GM18867 (cell line): ENCODE measurements at regions not wholly inside any gene's neighbourhood (a gene's known extent, or its start where the extent isn't known, plus 50 kb on each side); places are given as distances from the start of the nearest gene placed in this dataset.

Experiments used
- ATAC-seq: cut with Tn5 transposase; IDR thresholded peaks from one replicate; pipeline ENCODE4 v1.9.1; 2021; ENCODE audit warnings: mild to moderate bottlenecking, moderate library complexity; ENCODE audit not compliant: unreplicated experiment

DNA sequence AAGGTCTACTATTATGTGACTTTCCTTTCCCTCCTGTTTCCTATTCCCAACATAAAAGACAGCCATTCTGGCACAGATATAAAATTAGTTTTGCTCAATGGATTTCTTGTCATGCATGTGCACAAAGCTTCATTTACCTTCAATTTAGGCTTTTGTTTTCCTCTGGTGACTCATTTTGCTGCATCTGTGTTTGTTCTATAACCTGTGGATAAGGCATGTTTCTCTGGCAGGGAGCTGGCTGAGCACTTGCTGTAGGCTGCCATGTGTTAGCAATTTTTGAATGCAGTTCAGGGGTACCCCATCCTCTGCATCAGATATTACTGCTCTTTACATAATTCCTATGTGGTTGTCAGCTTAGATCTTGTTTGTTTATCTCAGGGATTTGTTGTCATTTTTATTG lies 202.8 kb upstream of the GRID2 start:
- ATAC-seq = no peak

DNA sequence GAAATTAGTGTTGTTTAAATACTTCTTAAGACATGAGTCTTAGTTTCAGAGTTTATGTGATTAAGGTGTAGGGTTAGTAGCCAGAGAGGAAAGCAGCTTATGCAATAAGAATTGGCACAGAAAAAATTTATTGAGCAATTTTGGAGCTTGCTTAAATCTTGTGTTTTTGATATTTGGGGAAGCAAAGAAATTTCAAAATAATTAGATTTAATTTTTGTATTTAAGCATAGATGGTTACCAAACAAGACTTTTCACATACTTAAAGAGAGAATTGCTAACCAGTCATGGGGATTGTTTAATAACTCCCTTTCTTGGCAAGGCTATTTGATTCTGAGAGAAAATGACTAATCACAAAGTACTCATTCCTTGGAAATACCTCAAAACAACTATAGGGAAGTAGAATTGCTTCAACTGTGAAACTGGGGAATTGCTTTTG lies 202.0 kb upstream of the GRID2 start:
- ATAC-seq = no peak

DNA sequence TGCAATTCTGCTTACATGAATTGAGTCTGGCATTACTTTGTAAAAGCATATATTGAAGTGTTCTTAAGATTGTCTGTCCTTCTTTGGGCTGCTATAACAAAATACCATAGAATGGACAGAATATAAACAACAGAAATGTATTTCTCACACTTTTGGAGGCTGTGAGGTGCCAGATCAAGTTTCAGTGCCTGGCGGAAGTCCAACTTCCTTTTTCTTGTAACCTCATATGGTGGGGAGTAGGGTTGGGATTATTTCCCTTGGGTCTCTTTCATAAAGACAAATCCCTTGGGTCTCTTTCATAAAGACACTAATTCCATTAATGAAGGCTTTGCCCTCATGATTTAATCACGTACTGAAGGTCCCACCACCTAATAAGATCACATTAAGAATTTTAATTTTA lies 199.3 kb upstream of the GRID2 start:
- ATAC-seq = no peak

DNA sequence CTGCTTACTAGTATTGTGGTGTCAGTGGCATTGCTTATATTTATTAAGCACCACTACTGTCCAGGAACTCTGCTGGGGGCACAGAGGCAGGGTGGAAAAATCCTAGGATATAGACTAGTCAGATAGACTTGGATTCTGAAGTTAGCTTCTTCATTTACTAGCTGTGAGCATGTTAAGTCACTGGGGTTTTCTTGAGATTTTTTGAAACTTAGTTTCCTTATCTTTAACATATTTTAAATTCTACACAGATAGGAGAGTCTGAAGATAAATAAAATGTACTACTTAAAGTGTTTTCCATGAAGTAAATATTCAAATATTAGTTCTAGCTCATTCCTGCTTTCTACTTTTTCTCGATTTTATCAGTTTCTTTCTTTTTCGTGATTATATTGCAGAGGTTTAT lies 196.9 kb upstream of the GRID2 start:
- no peak for ATAC-seq

DNA sequence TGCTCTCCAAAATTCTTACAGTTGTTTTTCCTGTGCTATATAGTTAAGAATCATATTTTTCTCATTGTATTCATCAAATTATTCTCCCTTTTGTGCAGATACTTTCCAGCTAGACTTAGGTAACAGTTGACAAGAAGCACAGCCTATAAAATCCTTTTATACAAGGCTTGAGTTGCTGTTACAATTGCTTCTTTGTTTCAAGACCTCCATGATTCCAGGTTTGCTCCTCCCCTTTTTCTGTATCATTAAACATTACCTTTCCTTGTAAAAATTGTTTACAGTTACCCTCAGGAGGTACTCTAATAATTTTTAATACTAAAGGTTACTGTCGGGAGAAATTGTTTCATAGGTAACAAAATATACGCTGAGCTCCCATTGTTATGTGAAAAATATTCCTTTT lies 192.3 kb upstream of the GRID2 start:
- no peak for ATAC-seq

DNA sequence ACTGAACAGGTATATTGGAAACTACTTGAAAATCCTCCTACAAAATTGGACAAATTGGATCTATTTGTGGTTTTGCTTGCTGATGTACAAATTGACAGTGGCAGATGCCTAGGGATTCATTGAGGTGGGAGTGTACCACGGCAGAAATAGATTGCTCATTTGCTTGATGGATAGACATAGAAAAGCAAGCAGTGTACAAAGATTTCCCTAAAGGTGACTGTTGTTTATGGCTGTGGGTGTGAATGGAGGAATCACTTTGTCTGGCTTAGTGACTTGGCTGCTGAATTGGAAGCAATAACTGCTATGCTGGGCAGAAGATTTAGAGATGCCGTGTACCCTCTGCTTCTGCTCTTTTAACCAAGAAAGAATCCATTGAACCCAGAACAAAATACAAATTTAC lies 191.0 kb upstream of the GRID2 start:
- ATAC-seq = no peak

DNA sequence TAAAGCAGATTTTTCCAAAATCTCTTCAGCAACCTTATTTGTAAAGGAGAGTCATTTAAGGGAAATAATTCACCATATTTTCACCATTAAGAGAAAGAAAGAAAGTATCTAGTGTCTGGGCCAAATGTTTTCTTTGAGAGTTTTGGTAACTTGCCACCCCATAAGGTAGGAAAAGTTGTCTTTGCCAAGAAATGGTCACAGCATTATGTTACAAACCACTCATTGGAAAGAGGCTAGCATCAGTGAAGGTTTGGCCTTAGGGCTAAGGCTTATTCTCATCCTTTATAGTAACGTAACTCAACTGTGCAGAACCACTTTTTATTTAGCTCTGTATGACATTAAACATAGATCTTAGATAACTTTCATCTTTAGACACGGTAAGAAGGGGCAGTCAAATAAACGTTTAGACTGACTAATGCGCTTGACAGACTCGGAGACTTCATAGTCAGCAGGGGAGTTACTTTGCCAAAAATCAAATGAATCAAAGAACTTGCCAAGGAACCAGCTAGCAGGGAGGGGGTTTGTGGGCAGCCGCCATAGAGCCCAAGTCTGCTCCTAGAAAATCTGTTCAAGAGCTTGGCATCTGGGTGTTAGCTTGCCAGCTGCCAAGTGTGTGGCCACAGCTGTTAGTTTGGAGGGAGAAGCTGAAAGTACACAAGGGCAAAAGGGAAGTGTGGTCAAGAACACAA lies 182.8 kb upstream of the GRID2 start:
- ATAC-seq = no peak

DNA sequence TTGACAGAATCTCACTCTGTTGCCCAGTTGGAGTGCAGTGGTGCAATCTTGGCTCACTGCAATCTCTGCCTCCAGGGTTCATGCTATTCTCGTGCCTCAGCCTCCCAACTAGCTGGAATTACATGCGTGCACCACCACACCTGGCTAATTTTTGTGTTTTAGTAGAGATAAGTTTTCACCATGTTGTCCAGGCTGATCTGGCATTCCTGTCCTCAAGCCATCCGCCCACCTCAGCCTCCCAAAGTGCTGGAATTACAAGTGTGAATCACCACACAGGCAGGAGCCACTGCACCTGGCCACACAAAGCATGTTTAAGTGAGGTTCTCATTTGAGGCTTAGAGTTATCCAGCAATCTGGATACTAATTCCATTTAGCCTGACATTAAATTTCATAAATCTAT lies 180.9 kb upstream of the GRID2 start:
- ATAC-seq = no peak

DNA sequence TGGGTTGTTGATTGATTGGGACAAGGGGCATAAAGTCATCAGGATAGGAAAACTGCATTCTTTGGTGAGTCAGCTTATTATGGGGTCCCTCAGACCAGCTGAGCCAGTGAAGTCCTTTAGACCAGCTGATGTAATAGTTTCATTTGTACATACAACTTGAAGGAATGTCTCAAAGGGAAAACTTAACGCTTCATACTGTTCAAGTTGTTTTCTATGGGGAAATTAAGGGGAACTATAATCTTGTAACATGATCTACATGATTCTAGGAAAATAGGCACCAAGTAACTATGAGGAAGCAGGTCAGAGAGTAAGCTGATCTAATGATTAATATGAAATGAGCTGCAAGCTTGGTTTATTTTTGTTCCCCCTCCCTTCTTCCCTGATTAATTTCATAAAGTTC lies 175.1 kb upstream of the GRID2 start:
- no peak for ATAC-seq

DNA sequence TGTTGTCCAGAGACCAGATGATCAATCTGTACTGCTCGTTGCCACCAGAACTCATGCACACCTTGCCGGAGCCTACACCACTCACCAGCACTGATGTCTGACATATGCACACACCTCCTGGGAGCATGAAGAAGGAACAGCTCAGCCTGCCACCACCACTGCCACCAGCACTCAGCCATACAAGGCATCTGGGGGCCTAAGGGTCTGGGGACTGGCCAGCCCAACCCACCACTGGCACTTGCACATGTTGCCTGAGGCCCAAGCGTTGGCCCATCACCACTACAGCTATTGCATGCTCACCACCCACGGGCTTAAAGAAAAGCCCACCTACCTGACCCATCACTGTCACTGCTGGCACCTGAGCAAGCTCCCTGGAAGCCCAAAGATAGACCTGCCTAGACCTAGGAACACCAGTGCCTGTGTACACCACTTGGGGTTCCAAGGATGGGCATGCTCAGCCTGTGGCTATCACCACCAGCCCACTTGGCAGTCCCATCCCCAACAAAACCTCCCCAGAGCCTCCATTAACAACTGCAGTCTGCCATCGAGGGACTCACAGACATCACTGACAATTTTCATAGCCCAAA lies 174.3 kb upstream of the GRID2 start:
- ATAC-seq = no peak

DNA sequence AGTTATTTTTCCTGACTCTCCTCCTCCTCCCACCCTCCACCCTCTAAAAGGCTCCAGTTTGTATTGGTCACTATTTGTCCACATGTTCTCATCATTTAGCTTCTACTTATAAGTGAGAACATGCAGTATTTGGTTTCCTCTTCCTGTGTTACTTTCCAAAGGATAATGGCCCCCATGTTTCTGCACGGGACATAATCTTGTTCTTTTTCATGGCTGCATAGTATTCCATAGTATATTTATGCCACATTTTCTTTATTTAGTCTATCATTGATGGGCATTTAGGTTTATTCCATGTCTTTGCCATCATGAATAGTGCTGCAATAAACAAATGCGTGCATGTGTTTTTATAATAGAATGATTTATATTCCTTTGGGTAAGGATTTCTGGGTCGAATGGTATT lies 167.3 kb upstream of the GRID2 start:
- ATAC-seq = no peak

DNA sequence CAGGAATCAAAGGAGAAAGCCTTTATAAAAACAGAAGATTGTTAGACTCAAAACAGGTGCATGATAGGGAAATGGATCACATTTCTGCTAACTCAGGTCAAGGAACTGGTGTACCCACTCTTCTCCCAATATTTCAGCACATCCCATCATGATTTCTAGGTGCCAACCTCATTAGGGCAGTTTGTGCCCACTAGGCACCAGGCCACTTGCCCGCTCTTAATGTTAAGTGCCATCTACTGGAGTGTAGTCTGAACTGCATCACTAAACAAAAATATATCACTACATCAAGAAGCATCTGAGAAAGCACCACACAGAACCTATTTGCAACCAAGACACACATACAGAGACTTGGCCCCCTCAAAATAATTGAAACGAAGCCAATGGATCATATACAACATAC lies 140.4 kb upstream of the GRID2 start:
- peak; percentile 54 for ATAC-seq

DNA sequence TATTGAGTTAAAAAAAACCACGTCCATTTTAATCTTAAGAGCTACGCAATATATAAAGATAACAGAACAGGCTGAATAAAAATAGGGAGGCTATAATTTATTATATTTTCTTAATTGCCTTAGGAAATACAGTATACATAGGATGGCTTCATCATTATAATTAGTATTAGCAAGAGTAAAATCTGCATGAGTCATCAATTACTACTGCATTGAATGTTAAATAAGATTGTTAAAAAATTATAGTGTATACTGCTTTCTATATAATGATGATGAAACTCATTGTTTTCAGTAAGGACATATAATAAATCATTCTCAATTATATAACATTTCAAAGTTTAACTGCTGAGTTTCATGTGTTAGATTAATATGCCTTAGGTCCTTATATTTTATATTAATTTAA lies 133.4 kb upstream of the GRID2 start:
- no peak for ATAC-seq

DNA sequence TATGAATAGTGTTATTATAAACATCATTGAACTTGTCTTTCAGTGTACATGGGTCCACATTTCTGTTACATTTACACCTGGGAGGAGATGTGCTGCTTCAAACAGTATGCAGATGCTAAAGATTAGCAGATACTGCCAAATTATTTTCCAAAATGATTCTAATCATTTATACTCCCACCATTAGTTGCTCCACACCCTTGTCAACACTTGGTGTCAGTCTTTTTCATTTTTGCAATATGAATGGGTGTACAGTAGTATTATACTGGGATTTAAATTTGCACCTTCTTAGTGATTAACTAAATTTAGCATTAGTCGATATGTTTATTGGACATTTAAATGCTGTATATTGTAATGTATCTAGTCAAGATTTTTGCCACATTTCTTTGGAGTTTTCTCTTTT lies 131.6 kb upstream of the GRID2 start:
- ATAC-seq = no peak

DNA sequence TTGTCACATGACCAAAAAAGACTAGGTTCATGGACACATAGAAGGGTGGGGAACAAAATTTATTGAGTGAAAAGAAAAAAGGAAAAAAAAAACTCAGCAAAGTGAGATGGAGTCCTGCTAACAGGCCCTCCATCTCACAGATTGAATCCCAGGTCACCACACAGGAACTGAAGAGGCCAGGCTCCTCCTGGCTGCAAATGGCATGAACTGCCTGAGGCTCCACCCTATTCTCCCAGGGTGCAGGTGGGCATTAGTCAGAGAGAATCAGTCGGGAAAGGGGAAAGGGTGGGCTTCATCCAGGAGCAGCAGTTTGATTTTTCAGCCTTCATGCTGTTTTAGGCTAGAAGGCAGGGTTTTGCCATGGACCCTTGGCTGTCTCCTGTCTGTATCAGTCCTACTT lies 128.5 kb upstream of the GRID2 start:
- ATAC-seq = no peak

DNA sequence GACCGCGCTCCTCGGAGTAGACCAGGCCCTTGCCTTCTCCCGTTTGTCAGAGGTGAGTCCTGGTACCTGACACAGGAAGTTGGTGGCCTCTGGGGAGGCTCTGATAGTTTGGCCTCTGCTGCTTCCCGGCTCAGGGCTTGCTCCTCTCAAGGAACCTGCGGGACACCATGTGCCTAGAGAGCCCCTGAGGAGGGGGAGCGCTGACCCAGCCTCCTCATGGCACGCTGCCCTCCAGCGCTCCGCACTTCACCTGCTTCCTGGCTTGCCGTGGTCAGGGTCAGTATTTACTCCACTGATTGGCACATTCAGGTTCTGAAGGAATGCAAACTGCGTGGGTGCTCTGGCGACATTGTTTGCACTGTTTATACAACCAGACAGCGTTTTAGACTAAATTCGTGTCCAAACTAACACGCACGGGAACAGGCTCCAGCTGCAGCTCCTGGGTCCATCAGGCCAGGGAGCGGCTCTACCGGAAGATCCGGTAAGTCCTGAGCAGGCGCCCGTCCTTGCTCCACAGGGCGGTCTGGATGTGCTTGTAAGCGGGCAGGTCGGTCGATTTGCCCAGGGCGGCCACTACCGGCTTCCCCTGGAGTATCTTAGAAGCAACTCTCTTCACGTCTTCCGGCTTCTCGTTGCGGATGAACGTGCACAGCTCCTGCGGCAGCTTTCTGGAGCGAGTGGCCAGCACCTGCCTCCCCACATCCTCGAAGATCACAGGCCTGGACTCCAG lies 121.6 kb upstream of the GRID2 start:
- no peak for ATAC-seq

DNA sequence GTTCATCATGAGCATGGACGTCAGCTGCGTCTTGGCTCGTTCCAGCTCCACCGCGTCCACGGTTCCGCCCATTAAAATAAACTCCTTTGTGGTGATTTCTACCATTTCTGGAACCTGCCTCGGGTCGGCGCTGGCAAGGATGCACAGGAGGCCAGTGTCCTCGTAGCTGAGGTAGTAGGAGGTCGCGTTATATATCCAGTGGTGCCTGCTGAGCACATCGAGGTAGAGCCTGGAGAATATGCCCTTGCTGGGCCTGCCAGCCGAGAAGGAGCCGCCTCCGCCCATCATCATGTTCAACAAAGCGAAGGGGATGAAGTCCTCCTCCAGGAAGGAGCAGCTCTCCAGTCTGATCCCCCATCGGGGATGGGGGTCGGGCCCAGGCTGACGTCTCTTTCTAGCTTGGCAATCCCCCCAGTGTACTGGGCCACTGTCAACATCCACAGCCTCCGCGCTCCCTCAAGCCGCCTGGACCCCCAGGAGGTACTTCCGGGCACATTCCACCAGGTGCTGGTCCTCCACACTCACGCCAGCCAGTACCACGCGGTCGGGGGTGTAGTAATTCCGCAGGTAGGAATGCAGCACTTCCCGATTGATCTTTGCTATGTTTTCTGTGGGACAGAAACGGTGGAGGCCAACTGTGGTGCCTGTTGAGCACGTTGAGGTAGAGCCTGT lies 120.9 kb upstream of the GRID2 start:
- no peak for ATAC-seq

DNA sequence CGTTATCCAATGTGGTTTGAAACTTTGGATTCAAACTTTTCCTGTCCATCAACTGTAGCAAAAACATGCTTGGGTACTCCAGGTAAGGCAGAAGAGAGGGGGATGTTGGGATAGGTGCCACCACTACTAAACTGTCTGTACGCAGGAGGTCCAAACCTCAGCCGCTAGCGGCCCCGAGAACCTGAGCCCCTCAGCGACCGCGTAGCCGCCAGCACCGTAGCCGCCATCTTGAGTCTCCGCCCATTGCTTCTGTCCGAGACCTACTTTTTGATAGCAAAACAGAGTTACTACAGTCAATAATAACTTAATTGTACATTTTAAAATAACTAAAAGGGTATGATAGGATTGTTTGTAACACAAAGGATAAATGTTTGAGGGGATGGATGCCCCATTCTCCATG lies 119.9 kb upstream of the GRID2 start:
- ATAC-seq = no peak

DNA sequence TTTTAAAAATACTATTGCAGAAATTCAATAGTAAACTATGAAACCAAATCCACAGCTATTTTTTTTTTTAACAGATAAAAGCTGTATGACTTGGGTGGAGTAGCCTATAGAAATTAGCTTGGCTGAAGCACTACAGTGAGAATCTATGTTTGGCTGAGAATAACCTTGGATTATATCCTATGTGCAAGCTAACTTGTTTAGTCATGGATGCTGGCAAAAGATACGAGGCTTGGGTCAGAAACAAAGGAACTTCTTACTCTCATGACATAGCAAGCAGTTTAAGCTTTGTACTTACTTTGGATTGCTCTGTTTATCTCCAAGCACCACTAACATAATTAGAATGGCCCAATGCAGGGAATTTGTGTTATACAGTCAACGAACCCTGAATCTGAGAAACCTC lies 119.2 kb upstream of the GRID2 start:
- no peak for ATAC-seq

DNA sequence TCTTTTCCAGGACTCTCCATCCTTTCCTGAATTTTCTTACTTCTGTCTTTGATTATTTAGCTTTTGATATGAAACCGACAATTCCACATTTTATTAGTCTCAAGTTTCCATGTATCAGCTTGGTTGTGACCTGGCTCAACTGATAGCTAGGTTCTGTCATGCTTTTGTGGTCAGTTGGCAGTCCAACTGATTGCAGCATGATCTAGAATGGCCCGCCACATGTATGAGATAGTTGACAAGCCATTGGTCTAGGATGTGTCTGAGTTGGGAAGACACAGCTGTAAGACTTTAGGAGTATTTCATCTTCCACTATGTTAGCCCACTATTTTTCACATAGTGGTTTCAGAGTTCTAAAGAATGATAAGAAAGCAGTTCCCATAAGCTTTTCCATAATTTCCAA lies 117.5 kb upstream of the GRID2 start:
- ATAC-seq = no peak

DNA sequence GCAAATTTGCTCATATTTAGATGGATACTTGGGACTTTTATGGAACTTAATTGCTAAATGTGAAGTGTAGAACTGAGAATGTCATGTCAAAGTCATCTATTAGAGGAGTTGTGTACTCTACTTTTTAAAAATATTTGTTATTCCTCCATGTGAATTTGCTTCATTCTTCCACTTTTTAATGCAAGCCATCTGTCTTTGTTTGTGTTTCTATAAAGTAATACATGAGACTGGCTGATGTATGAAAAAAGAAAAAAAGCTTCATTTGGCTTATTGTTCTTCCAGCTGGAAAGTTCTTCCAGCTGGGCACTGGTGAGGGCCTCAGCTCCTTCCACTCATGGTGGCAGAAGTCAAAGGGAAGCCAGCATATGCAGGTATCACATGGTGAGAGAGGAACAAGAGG lies 114.6 kb upstream of the GRID2 start:
- ATAC-seq = no peak

DNA sequence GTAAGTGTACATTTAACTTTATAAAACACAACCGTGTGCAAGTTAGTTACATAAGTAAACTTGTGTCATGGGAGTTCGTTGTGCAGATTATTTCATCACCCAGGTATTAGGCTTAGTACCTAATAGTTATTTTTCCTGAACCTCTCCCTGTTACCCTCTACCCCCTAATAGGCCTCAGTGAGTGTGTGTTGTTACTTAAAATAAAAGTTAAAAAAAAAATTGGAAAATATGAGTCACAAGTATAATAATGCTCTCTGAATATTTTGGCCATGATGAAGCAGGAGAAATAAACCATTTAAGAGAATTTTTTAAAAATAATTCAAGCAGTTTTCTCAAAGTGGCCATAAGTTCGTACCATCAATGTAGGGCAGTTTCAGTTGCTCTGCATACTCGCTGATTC lies 105.1 kb upstream of the GRID2 start:
- ATAC-seq = no peak
